K562 (cell line): ENCODE measurements at regions not wholly inside any gene's neighbourhood (a gene's known extent, or its start where the extent isn't known, plus 50 kb on each side); places are given as distances from the start of the nearest gene placed in this dataset.

Source experiments
- BRF1 ChIP-seq: IDR thresholded peaks from 3 replicates; pipeline ENCODE4 v1.6.1; 2011; ENCODE audit warnings: borderline replicate concordance, mild to moderate bottlenecking; ENCODE audit not compliant: insufficient read length; ENCODE audit errors: extremely low read depth
- CBX8 ChIP-seq: fragments of 200-600 bp; sonication (generic); IDR thresholded peaks from 2 replicates; pipeline ENCODE4 v1.6.1; 2012; ENCODE audit warnings: borderline replicate concordance, mixed run types, low read depth, mild to moderate bottlenecking, moderate library complexity, mixed read lengths, low read length, control low read depth, inconsistent platforms; ENCODE audit not compliant: poor library complexity, severe bottlenecking; ENCODE audit errors: extremely low read depth
- CEBPG ChIP-seq, 3 experiments: fragments of 200-800 bp in 1 of 3; sonication (Bioruptor generic) in 1 of 3; sonication (generic) in 1 of 3; formaldehyde crosslinking in 1 of 3; IDR thresholded peaks in 2 of 3; conservative IDR thresholded peaks in 1 of 3; 2 replicates each; pipeline versions ENCODE4 v1.6.1 to v1.8.0; 2016 to 2022; ENCODE audit warnings: missing compliant biosample characterization in 2 of 3, missing genetic modification characterization in 2 of 3, mild to moderate bottlenecking in 1 of 3, missing genetic modification reagents in 1 of 3
- COPS2 ChIP-seq: fragments of 450-650 bp; conservative IDR thresholded peaks from 2 replicates; pipeline ENCODE4 v1.6.1; 2016; ENCODE audit warnings: mild to moderate bottlenecking, moderate library complexity
- EGR1 ChIP-seq: fragments of 450-650 bp; conservative IDR thresholded peaks from 2 replicates; pipeline ENCODE4 v1.6.1; 2017; ENCODE audit warnings: mild to moderate bottlenecking
- GTF3C2 ChIP-seq: IDR thresholded peaks from 3 replicates; pipeline ENCODE4 v1.6.1; 2011; ENCODE audit warnings: borderline replicate concordance, mild to moderate bottlenecking, moderate library complexity; ENCODE audit not compliant: insufficient read length; ENCODE audit errors: extremely low read depth
- HMGXB4 ChIP-seq: sonication (generic); formaldehyde crosslinking; IDR thresholded peaks from 2 replicates; pipeline ENCODE4 v1.8.1; 2023; ENCODE audit warnings: mild to moderate bottlenecking, missing genetic modification reagents
- HNRNPLL ChIP-seq: fragments of 200-400 bp; formaldehyde crosslinking; IDR thresholded peaks from 2 replicates; pipeline ENCODE4 v1.6.1; 2017; ENCODE audit warnings: low read length, low read depth, mild to moderate bottlenecking; ENCODE audit not compliant: poor library complexity, severe bottlenecking
- ILF3 ChIP-seq: fragments of 450-650 bp; IDR thresholded peaks from 2 replicates; pipeline ENCODE4 v1.6.1; 2018; ENCODE audit warnings: antibody characterized with exemption, mild to moderate bottlenecking, moderate library complexity, borderline replicate concordance
- MLLT1 ChIP-seq, 2 experiments: fragments of 450-650 bp; IDR thresholded peaks; 2 replicates each; pipeline ENCODE4 v1.6.1; 2016
- NFRKB ChIP-seq: fragments of 450-650 bp; IDR thresholded peaks from 2 replicates; pipeline ENCODE4 v1.6.1; 2016; ENCODE audit warnings: low read depth
- SMARCC2 ChIP-seq: fragments of 450-650 bp; IDR thresholded peaks from 2 replicates; pipeline ENCODE4 v1.6.1; 2017; ENCODE audit warnings: antibody characterized with exemption, moderate library complexity, mild to moderate bottlenecking, low read depth
- SUPT5H ChIP-seq: fragments of 450-650 bp; IDR thresholded peaks from 2 replicates; pipeline ENCODE4 v1.6.1; 2016
- TBP ChIP-seq: optimal IDR thresholded peaks from 2 replicates; pipeline ENCODE3; 2011; ENCODE audit warnings: low read depth, low read length, improper control_type of control experiment
- VEZF1 ChIP-seq: fragments of 200-800 bp; sonication (Bioruptor generic); IDR thresholded peaks from 2 replicates; pipeline ENCODE4 v1.6.1; 2017; ENCODE audit warnings: missing genetic modification characterization, missing compliant biosample characterization
- ZBTB17 ChIP-seq: fragments of 450-650 bp; formaldehyde crosslinking; IDR thresholded peaks from 2 replicates; pipeline ENCODE4 v1.4.0; 2020; ENCODE audit warnings: mild to moderate bottlenecking
- ZEB2 ChIP-seq: fragments of 450-650 bp; IDR thresholded peaks from 2 replicates; pipeline ENCODE4 v1.6.1; 2016
- ZNF174 ChIP-seq: fragments of 250-450 bp; sonication (Bioruptor Pico); IDR thresholded peaks from 2 replicates; pipeline ENCODE4 v1.4.0; 2020; ENCODE audit warnings: mild to moderate bottlenecking
- ZNF644 ChIP-seq: fragments of 200-800 bp; sonication (Bioruptor generic); IDR thresholded peaks from 2 replicates; pipeline ENCODE4 v1.6.1; 2016; ENCODE audit warnings: low read depth, missing genetic modification characterization, missing compliant biosample characterization
- ZNF696 ChIP-seq: fragments of 250-450 bp; sonication (Bioruptor Pico); conservative IDR thresholded peaks from 2 replicates; pipeline ENCODE4 v1.4.0; 2020; ENCODE audit warnings: mild to moderate bottlenecking, moderate library complexity

- no peak for TF ChIP-seq GTF3C2
- 0 out of 2 replicates have a peak, but pooled peaks have one; percentile 39 for TF ChIP-seq NFRKB
- no peak for TF ChIP-seq TBP
- no peak for TF ChIP-seq HNRNPLL
- TF ChIP-seq ZEB2, result peak; percentile 66
- no peak for TF ChIP-seq ZNF644
- TF ChIP-seq HMGXB4 (CRISPR knock-in tag), result no peak
- TF ChIP-seq ZNF696 (CRISPR knock-in tag), result no peak
- TF ChIP-seq SMARCC2, result no peak
- no peak for TF ChIP-seq SUPT5H
- TF ChIP-seq MLLT1 (IDR thresholded peaks at IDR 0.05), result no peak
- TF ChIP-seq CEBPG (CRISPR knock-in tag; IDR thresholded peaks at IDR 0.05), result peak; percentile 90
- TF ChIP-seq CEBPG (tag; conservative IDR thresholded peaks at IDR 0.05 in 1 of 2, IDR thresholded peaks at IDR 0.05 in 1 of 2), result peak; percentile 84 to 85
- no peak for TF ChIP-seq BRF1
- TF ChIP-seq VEZF1 (CRISPR knock-in tag), result 0 out of 2 replicates have a peak, but pooled peaks have one; percentile 13
- TF ChIP-seq ZNF174 (CRISPR knock-in tag), result no peak
- no peak for TF ChIP-seq ZBTB17 (CRISPR knock-in tag)
- no peak for TF ChIP-seq CBX8
- TF ChIP-seq ILF3, result no peak
- no peak for TF ChIP-seq COPS2
- no peak for TF ChIP-seq EGR1
Observed at GRCh38 chr21:35400233-35400939, 351.3 kb upstream of the RUNX1 start (continued).
